Spinal cord (tissue), 9 donors: ENCODE measurements at regions not wholly inside any gene's neighbourhood (a gene's known extent, or its start where the extent isn't known, plus 50 kb on each side); places are given as distances from the start of the nearest gene placed in this dataset.

ENCODE experiments used
- DNase-seq, 6 donors: peaks; one replicate each; pipeline versions ENCODE4 v3.0.0 to v3.0.0-alpha.2; 2013 to 2015; ENCODE audit warnings: low spot score in 6 of 6, low read depth in 4 of 6
- H3K27ac ChIP-seq: one replicate; pipeline ENCODE4 v1.5.1; 2013; ENCODE audit warnings: low read depth, low read length, control low read depth
- H3K27me3 ChIP-seq: one replicate; pipeline ENCODE4 v1.6.1; 2013; ENCODE audit warnings: low read length; ENCODE audit not compliant: control insufficient read depth, insufficient read depth
- H3K36me3 ChIP-seq: one replicate; pipeline ENCODE4 v1.6.1; 2013; ENCODE audit warnings: low read length; ENCODE audit not compliant: control insufficient read depth, insufficient read depth
- H3K4me1 ChIP-seq: one replicate; pipeline ENCODE4 v1.6.1; 2013; ENCODE audit warnings: low read length; ENCODE audit not compliant: control insufficient read depth, insufficient read depth
- H3K4me3 ChIP-seq: one replicate; pipeline ENCODE4 v1.5.1; 2013; ENCODE audit warnings: low read depth, low read length, control low read depth
- H3K9me3 ChIP-seq: one replicate; pipeline ENCODE4 v1.6.1; 2013; ENCODE audit warnings: low read length; ENCODE audit not compliant: control insufficient read depth, insufficient read depth
- WGBS: methylation state at CpG from one replicate; pipeline ENCODE4 v1.1.5; 2013; ENCODE audit warnings: missing lambda C conversion rate; ENCODE audit not compliant: insufficient coverage; 5-methylcytosine and 5-hydroxymethylcytosine counted together
- donor health status: healthy.

DNA sequence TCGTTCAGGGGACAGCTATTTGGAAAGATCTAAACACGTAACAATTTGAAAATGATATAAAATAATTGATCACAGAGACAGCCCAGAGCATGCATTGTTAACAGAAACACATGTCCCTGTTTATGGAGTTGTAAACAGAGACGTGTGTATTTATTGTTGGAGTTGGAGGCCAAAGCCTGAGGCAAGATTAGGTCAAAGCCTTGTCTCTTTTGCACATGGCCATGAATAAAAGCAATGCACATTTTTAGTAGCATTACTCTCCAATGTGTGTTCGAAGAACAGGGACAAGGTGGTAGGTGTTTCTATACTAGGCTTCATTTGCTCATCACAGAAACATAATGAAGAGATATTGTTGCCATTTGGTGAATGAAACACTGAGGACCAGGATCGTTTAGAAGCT lies 841.5 kb upstream of the FANCL start:
- no peak overlapping the region for H3K27ac ChIP-seq
- no CpG with 5 or more reads among the region's 5 CpGs for WGBS
- H3K4me3 ChIP-seq: no peak overlapping the region
- H3K9me3 ChIP-seq: no peaks in the 10 kb centered on the region
- no peaks in the 10 kb centered on the region for H3K27me3 ChIP-seq
- DNase-seq: no peak
- H3K36me3 ChIP-seq: no peaks in the 10 kb centered on the region
- H3K4me1 ChIP-seq: no peaks in the 10 kb centered on the region

DNA sequence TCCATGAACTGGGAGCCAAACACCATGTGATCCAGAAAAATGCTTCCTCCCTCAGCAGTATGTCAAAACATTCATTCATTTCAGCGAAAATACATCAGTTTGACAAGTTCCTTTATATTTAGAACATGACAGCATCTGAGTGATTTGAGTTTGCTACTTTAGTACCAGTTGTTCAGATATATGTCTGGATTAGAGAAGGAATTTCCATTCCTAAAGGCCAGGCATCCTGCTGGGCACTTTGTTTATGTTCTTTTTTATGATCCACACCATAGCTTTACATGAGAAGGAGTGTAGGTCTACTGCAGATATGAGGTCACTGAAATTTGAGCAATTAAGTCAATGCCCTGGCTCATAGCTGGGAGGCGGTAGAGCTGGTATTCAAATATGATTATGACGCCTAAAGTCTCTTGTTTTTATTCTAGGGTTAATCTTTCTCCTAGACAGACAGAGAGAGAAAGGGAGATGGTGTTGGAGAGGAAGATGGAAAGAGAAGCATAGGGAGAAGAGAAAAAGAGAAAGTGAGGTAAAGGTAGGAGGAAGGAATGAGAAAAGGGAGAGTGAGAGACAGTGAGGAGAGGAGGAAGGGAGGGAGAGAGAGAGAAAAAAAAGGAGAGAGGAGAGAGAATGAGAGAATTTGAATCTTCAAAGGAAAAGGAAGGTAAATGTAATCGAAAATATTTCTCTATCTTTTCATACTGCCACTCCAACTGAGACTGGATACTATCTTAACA lies 839.5 kb upstream of the FANCL start:
- Histone ChIP-seq H3K4me3 (no peak overlapping the region), H3K36me3 (no peaks in the 10 kb centered on the region), H3K27me3 (no peaks in the 10 kb centered on the region), H3K9me3 (no peaks in the 10 kb centered on the region), H3K4me1 (no peaks in the 10 kb centered on the region), H3K27ac (no peak overlapping the region)
- peak in 1 of 6 donors; percentile 49 for DNase-seq
- WGBS: 100% methylated on average over 2 of the region's 4 CpGs

DNA sequence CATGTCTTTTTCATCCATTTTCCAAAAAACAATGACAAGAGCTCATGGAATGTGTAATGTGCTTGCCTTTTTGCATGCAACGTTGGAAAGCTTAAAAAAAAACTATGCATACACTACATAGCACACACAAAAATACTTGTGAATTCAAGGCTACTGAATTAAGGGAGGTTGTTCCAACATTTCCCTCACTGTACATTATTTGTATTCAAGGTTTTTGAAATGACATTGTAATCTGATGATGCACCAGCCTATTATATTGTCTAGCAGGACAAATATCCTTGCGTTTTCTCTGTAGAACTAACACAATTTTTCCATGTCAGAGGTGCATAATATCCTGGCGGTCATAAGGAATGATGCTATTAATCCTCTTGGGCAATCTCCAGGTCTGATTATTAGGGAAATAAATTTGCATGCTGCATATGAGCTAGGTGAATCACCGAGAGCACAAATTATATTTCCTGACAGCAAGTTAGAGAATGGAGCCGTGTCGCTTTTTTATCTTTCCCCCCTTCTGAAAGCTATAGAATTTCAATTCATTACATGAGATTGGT lies 836.9 kb upstream of the FANCL start:
- no peak overlapping the region for H3K4me3 ChIP-seq

DNA sequence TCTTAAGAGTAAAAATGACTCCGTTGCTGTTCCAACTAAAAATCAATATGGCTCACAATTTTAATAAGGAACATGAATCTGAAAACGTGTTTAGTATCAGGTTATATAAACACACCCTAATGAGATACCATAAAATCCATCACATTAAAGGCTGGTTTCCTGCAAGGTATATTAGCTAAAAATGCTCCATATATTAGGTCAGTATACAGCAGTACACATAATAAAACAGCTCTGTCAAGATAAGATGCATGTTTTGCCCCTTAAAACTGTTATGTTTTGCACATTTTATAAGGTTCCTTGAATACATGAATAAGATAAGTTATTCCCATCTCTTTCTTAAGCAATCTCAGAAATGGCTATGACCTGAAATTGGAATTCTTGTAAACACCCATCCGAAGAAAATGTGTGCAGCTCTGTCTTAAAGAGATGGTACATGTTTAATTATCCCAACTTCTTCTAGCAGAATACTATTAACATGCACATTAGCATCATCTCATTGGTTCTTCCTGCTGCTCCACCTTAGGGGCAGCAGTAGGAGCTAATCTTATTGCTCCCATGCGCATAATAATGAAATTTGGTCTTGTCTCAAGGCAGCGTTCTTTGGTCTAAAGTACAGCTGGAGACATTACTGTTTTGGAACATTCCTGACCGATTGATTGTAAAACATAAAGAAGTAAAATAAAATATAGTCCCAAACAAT lies 836.1 kb upstream of the FANCL start:
- no CpG with 5 or more reads among the region's 6 CpGs for WGBS
- Histone ChIP-seq H3K4me1 (no peaks in the 10 kb centered on the region), H3K9me3 (no peaks in the 10 kb centered on the region), H3K27ac (no peak overlapping the region), H3K36me3 (no peaks in the 10 kb centered on the region), H3K4me3 (no peak overlapping the region), H3K27me3 (no peaks in the 10 kb centered on the region)
- peak in 1 of 6 donors; percentile 88 for DNase-seq

More for the DNA sequence above, 836.9 kb upstream of the FANCL start:
- DNase-seq: peak in 1 of 6 donors; percentile 71
- Histone ChIP-seq H3K27me3 (no peaks in the 10 kb centered on the region), H3K4me1 (no peaks in the 10 kb centered on the region), H3K9me3 (no peaks in the 10 kb centered on the region), H3K27ac (no peak overlapping the region), H3K36me3 (no peaks in the 10 kb centered on the region)
- whole genome bisulfite sequencing: no CpG with 5 or more reads among the region's 6 CpGs

DNA sequence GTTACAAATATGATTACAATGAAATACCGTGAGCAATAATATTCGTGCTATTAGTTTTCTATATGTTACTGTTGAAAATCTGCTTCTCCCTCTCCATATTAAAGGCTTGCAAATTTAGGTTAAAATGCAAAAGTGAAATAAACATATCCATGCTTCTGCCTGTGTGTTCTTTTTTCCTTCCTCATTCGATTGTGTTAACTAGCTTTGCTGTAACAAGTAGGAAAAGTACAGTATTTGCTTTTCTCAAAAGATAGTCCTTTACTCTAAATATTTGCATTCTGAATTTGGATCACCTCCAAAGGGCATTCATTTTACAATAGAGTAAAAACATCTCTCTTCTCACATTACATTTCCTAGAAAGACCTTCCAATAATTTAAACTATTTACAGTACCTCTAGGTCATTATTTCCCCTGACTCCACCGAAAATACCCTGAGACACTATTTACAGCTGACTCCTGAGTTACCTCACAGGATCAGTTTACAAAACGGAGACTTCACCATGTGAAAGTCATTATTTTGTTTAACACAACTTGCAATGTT lies 835.0 kb upstream of the FANCL start:
- Histone ChIP-seq H3K36me3 (no peaks in the 10 kb centered on the region), H3K9me3 (no peaks in the 10 kb centered on the region), H3K27me3 (no peaks in the 10 kb centered on the region), H3K4me3 (no peak overlapping the region), H3K27ac (no peak overlapping the region), H3K4me1 (no peaks in the 10 kb centered on the region)
- WGBS: 33% methylated on average over 1 of the region's 5 CpGs
- no peak for DNase-seq

DNA sequence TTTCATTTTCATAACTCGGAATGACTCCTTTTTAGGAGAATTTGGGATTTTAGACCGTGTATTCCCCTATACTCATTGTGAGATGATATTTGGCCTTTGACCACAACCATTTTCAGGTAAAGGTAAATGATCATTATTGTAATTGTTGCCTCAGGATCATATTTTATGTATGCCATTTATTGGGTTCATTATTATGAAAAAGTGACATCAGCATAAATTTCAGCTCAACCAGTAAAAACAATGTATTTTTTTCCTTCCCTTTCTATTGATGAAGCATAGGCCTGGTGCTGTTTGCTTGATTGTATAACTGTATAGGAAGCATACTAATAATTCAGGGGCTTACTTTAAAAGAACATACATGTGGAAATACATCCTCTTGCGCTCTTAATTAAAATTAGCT lies 832.9 kb upstream of the FANCL start:
- H3K27ac ChIP-seq: no peak overlapping the region
- no peaks in the 10 kb centered on the region for H3K9me3 ChIP-seq
- no peaks in the 10 kb centered on the region for H3K36me3 ChIP-seq
- no peak for DNase-seq
- H3K4me3 ChIP-seq: no peak overlapping the region
- WGBS: no CpG with 5 or more reads among the region's 3 CpGs
- H3K4me1 ChIP-seq: no peaks in the 10 kb centered on the region
- no peaks in the 10 kb centered on the region for H3K27me3 ChIP-seq

DNA sequence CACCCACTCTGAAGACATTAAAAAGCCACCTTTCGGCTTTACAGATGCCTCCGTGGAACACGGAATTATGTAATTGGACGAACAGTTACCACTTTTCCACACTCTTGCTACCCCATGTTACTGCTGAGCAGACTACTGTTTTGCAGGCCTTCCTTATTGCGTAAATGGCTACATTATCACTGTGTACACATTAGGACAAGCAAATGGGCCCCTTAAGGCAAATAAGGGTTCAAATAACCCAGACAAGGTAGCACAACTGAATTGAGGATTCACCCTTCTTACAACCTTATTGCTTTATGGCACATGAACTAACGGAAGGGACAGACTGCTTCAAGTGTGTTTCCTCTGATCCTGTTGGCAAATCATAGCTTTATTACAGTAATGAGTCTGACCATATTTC lies 832.2 kb upstream of the FANCL start:
- H3K36me3 ChIP-seq: no peaks in the 10 kb centered on the region
- H3K4me1 ChIP-seq: no peaks in the 10 kb centered on the region
- no peak overlapping the region for H3K4me3 ChIP-seq
- H3K9me3 ChIP-seq: no peaks in the 10 kb centered on the region
- H3K27me3 ChIP-seq: no peaks in the 10 kb centered on the region
- H3K27ac ChIP-seq: no peak overlapping the region
- peak in 1 of 6 donors; percentile 75 for DNase-seq
- WGBS: 78% methylated on average over 4 of the region's 6 CpGs

DNA sequence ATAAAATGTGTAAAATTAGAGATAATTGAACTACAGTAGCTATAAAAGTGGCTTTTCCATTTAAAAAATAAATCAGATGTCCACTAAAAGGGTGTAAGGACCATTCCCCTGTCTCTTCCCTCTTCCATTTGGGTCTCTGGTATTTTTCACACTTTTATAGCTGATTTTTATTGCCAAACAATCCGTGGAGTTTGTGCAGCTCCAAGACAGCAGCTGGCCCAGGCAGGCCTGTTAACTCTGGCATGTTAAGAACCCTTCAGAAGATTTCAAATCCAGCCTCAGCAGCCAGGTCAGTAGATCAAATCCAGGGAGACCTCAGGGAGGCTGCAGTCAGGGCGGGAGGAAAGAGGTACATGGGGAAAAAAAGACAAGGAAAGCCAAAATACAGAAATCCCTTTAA lies 827.1 kb upstream of the FANCL start:
- no peak overlapping the region for H3K4me3 ChIP-seq
- H3K9me3 ChIP-seq: no peaks in the 10 kb centered on the region
- no peaks in the 10 kb centered on the region for H3K27me3 ChIP-seq
- DNase-seq: no peak
- WGBS: 38% methylated on average over 1 of the region's 2 CpGs
- H3K4me1 ChIP-seq: no peaks in the 10 kb centered on the region
- H3K27ac ChIP-seq: no peak overlapping the region
- no peaks in the 10 kb centered on the region for H3K36me3 ChIP-seq

DNA sequence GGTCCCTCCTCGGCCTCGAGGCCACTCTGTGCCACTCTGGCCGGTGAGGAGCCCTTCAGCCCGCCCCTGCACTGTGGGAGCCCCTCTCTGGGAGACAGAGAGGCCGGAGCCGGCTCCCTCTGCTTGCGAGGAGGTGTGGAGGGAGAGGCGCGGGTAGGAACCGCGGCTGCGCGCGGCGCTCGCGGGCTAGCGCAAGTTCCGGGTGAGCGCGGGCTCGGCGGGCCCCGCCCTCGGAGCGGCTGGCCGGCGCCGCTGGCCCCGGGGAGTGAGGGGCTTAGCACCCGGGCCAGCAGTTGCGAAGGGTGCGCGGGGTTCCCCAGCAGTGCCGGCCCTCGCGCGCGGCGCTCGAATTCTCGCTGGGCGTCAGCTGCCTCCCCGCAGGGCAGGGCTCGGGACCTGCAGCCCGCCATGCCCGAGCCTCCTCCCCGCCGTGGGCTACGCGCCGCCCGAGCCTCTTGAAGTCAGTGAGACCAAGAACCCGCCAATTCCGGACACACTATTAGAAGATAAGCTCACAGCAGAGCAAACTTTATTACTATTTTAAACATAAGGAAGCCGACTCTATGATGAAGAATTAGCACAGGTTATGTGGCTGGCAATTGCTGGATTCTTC lies 825.8 kb upstream of the FANCL start:
- Histone ChIP-seq H3K27me3 (no peaks in the 10 kb centered on the region), H3K27ac (no peak overlapping the region), H3K4me3 (no peak overlapping the region), H3K36me3 (no peaks in the 10 kb centered on the region), H3K9me3 (no peaks in the 10 kb centered on the region), H3K4me1 (no peaks in the 10 kb centered on the region)
- WGBS: 92% methylated on average over 52 of the region's 56 CpGs
- no peak for DNase-seq
